Gastrocnemius medialis (tissue), 4 donors: ENCODE measurements at regions not wholly inside any gene's neighbourhood (a gene's known extent, or its start where the extent isn't known, plus 50 kb on each side); places are given as distances from the start of the nearest gene placed in this dataset.

ENCODE experiments used
- CTCF ChIP-seq, 5 experiments: fragments of 450-650 bp in 3 of 5; fragments of 200-600 bp in 2 of 5; sonication (generic) in 2 of 5; IDR thresholded peaks in 4 of 5; conservative IDR thresholded peaks in 1 of 5; 1 replicate in 4 of 5; 2 replicates in 1 of 5; pipeline ENCODE4 v1.5.1; 2016 to 2019; ENCODE audit warnings: antibody characterized with exemption in 5 of 5, mild to moderate bottlenecking in 3 of 5, moderate library complexity in 3 of 5
- POLR2A ChIP-seq, 2 donors: fragments of 450-650 bp; IDR thresholded peaks; one replicate each; pipeline ENCODE4 v1.6.1; 2017; ENCODE audit warnings: antibody characterized with exemption in 2 of 2, mild to moderate bottlenecking in 2 of 2, moderate library complexity in 2 of 2

- TF ChIP-seq CTCF (IDR thresholded peaks at IDR 0.05 in 4 of 5, conservative IDR thresholded peaks at IDR 0.05 in 1 of 5) (no peak), POLR2A (IDR thresholded peaks at IDR 0.05) (no peak)
Measured at GRCh38 chr18:54739476-54739875, 88.8 kb upstream of the RAB27B start.
